ENCODE measurements at regions not wholly inside any gene's neighbourhood (a gene's known extent, or its start where the extent isn't known, plus 50 kb on each side); places are given as distances from the start of the nearest gene placed in this dataset.

DNA sequence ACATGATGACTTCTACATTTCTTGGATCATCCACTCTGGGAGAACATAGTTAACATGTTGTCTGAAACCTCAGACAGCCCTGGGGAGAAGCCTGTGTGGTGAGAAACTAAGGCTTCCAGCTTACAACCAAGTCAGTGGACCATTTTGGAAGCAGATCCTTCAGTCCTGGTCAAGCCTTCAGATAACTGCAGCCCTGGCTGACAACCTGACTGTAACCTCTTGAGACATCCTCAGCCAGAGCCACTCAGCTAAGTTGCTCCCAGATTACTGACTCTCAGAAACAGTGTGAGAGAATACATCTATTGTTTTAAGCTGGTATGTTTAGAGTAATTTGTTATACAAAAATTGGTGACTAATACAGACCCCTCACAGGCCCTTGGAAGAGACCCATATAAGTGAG, 50.9 kb upstream of the KPNA4 start:
- ChIA-PET CTCF (interaction anchor here (1.8 kb wide), 1 partner anchor 71 kb away, joined by 5 read pairs; no protein-coding TSS in a partner anchor), POLR2A (interaction anchor here (1.2 kb wide), 1 partner anchor 50 kb away, joined by 6 read pairs; no protein-coding TSS in a partner anchor)
- H3K27ac ChIP-seq (ENCODE audit: low read depth, low read length) = peak overlapping the region; percentile 13
- TF ChIP-seq, protein P1, sequence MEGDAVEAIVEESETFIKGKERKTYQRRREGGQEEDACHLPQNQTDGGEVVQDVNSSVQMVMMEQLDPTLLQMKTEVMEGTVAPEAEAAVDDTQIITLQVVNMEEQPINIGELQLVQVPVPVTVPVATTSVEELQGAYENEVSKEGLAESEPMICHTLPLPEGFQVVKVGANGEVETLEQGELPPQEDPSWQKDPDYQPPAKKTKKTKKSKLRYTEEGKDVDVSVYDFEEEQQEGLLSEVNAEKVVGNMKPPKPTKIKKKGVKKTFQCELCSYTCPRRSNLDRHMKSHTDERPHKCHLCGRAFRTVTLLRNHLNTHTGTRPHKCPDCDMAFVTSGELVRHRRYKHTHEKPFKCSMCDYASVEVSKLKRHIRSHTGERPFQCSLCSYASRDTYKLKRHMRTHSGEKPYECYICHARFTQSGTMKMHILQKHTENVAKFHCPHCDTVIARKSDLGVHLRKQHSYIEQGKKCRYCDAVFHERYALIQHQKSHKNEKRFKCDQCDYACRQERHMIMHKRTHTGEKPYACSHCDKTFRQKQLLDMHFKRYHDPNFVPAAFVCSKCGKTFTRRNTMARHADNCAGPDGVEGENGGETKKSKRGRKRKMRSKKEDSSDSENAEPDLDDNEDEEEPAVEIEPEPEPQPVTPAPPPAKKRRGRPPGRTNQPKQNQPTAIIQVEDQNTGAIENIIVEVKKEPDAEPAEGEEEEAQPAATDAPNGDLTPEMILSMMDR (IDR thresholded peaks at IDR 0.05; ENCODE audit: low read depth, low read length) = no peak
- no peaks in the 10 kb centered on the region for H3K27me3 ChIP-seq (ENCODE audit: control insufficient read depth, insufficient read depth, low read length)
- no peak overlapping the region for H3K4me3 ChIP-seq (ENCODE audit: low read depth, low read length)
- DNase-seq (ENCODE audit: low read depth, low spot score) = no peak
- H3K9me3 ChIP-seq (ENCODE audit: control insufficient read depth, insufficient read depth, low read length) = no peaks in the 10 kb centered on the region

All from AG04450 (cell line).